Parathyroid adenoma (tissue), 2 donors: ENCODE measurements at regions not wholly inside any gene's neighbourhood (a gene's known extent, or its start where the extent isn't known, plus 50 kb on each side); places are given as distances from the start of the nearest gene placed in this dataset.

ENCODE experiments used
- H2AFZ ChIP-seq: fragments of 300-600 bp; sonication (generic); one replicate; pipeline ENCODE4 v1.7.0; 2017; ENCODE audit warnings: antibody characterized with exemption, mild to moderate bottlenecking
- H3K27ac ChIP-seq: fragments of 300-600 bp; sonication (generic); one replicate; pipeline ENCODE4 v1.7.0; 2017
- H3K27me3 ChIP-seq: fragments of 300-600 bp; sonication (generic); one replicate; pipeline ENCODE4 v1.7.0; 2017; ENCODE audit warnings: low read length; ENCODE audit not compliant: control insufficient read depth, insufficient read depth
- H3K36me3 ChIP-seq: fragments of 300-600 bp; sonication (generic); one replicate; pipeline ENCODE4 v1.7.0; 2017; ENCODE audit warnings: low read length; ENCODE audit not compliant: control insufficient read depth, insufficient read depth
- H3K4me1 ChIP-seq: fragments of 300-600 bp; sonication (generic); one replicate; pipeline ENCODE4 v1.7.0; 2017; ENCODE audit warnings: control low read depth
- H3K4me2 ChIP-seq: fragments of 300-600 bp; sonication (generic); one replicate; pipeline ENCODE4 v1.7.0; 2017; ENCODE audit warnings: low read length
- H3K4me3 ChIP-seq: fragments of 300-600 bp; sonication (generic); one replicate; pipeline ENCODE4 v1.7.0; 2017; ENCODE audit warnings: low read depth, low read length
- H3K79me2 ChIP-seq: fragments of 300-600 bp; sonication (generic); one replicate; pipeline ENCODE4 v1.7.0; 2017; ENCODE audit warnings: control low read depth
- H3K9ac ChIP-seq: fragments of 300-600 bp; sonication (generic); one replicate; pipeline ENCODE4 v1.7.0; 2017; ENCODE audit warnings: mild to moderate bottlenecking
- H3K9me3 ChIP-seq: fragments of 300-600 bp; sonication (generic); one replicate; pipeline ENCODE4 v1.7.0; 2017; ENCODE audit warnings: low read length; ENCODE audit not compliant: control insufficient read depth
- TF ChIP-seq, protein P1 (sequence below): fragments of 300-600 bp; sonication (generic); IDR thresholded peaks from one replicate; pipeline ENCODE4 v1.7.0; 2017; ENCODE audit warnings: antibody characterized with exemption, mild to moderate bottlenecking
- donor health status: primary hyperparathyroidism.

- no peak overlapping the region for H3K4me3 ChIP-seq
- H3K36me3 ChIP-seq: no peaks in the 10 kb centered on the region
- no peaks in the 10 kb centered on the region for H3K9me3 ChIP-seq
- no peak overlapping the region for H3K9ac ChIP-seq
- TF ChIP-seq, protein P1, sequence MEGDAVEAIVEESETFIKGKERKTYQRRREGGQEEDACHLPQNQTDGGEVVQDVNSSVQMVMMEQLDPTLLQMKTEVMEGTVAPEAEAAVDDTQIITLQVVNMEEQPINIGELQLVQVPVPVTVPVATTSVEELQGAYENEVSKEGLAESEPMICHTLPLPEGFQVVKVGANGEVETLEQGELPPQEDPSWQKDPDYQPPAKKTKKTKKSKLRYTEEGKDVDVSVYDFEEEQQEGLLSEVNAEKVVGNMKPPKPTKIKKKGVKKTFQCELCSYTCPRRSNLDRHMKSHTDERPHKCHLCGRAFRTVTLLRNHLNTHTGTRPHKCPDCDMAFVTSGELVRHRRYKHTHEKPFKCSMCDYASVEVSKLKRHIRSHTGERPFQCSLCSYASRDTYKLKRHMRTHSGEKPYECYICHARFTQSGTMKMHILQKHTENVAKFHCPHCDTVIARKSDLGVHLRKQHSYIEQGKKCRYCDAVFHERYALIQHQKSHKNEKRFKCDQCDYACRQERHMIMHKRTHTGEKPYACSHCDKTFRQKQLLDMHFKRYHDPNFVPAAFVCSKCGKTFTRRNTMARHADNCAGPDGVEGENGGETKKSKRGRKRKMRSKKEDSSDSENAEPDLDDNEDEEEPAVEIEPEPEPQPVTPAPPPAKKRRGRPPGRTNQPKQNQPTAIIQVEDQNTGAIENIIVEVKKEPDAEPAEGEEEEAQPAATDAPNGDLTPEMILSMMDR: no peak
- peaks cover 24% of the 10 kb centered on the region for H3K4me1 ChIP-seq
- no peak overlapping the region for H2AFZ ChIP-seq
- H3K27ac ChIP-seq: no peak overlapping the region
- no peaks in the 10 kb centered on the region for H3K27me3 ChIP-seq
- no peaks in the 10 kb centered on the region for H3K79me2 ChIP-seq
- H3K4me2 ChIP-seq: no peak overlapping the region
Observed at GRCh38 chr3:194929578-194929960, 243.9 kb downstream of the FAM43A start.

GRCh38 chr3:194930377-194931204, 244.9 kb downstream of the FAM43A start:
- no peaks in the 10 kb centered on the region for H3K9me3 ChIP-seq
- H3K27me3 ChIP-seq: no peaks in the 10 kb centered on the region
- H3K79me2 ChIP-seq: no peaks in the 10 kb centered on the region
- no peak overlapping the region for H3K4me3 ChIP-seq
- H3K27ac ChIP-seq: peak overlapping the region; percentile 64
- H3K36me3 ChIP-seq: no peaks in the 10 kb centered on the region
- H2AFZ ChIP-seq: peak overlapping the region; percentile 69
- H3K4me1 ChIP-seq: peaks cover 34% of the 10 kb centered on the region
- no peak overlapping the region for H3K4me2 ChIP-seq
- no peak overlapping the region for H3K9ac ChIP-seq
- TF ChIP-seq, protein P1: no peak

- peak overlapping the region; percentile 64 for H3K27ac ChIP-seq
- no peaks in the 10 kb centered on the region for H3K36me3 ChIP-seq
- no peak overlapping the region for H3K9ac ChIP-seq
- no peaks in the 10 kb centered on the region for H3K79me2 ChIP-seq
- peak overlapping the region; percentile 69 for H2AFZ ChIP-seq
- no peak overlapping the region for H3K4me3 ChIP-seq
- no peaks in the 10 kb centered on the region for H3K27me3 ChIP-seq
- no peak overlapping the region for H3K4me2 ChIP-seq
- H3K9me3 ChIP-seq: no peaks in the 10 kb centered on the region
- TF ChIP-seq, protein P1: no peak
- peaks cover 41% of the 10 kb centered on the region for H3K4me1 ChIP-seq
Observed at GRCh38 chr3:194931347-194931746, 245.7 kb downstream of the FAM43A start.

GRCh38 chr3:194931865-194932264, 246.2 kb downstream of the FAM43A start:
- Histone ChIP-seq H2AFZ (no peak overlapping the region), H3K4me1 (peaks cover 41% of the 10 kb centered on the region), H3K79me2 (no peaks in the 10 kb centered on the region), H3K9me3 (no peaks in the 10 kb centered on the region), H3K9ac (no peak overlapping the region), H3K4me3 (no peak overlapping the region), H3K36me3 (no peaks in the 10 kb centered on the region), H3K4me2 (no peak overlapping the region), H3K27me3 (no peaks in the 10 kb centered on the region), H3K27ac (peak overlapping the region; percentile 64)
- TF ChIP-seq, protein P1: no peak

- Histone ChIP-seq H3K9ac (no peak overlapping the region), H3K4me1 (peaks cover 41% of the 10 kb centered on the region), H3K27me3 (no peaks in the 10 kb centered on the region), H3K79me2 (no peaks in the 10 kb centered on the region), H3K4me2 (no peak overlapping the region), H3K36me3 (no peaks in the 10 kb centered on the region), H3K4me3 (no peak overlapping the region), H3K27ac (no peak overlapping the region), H3K9me3 (no peaks in the 10 kb centered on the region), H2AFZ (peak overlapping the region; percentile 6)
- TF ChIP-seq, protein P1: no peak
Observed at GRCh38 chr3:194933465-194933864, 247.8 kb downstream of the FAM43A start.
